Calu3 (cell line): ENCODE measurements at regions not wholly inside any gene's neighbourhood (a gene's known extent, or its start where the extent isn't known, plus 50 kb on each side); places are given as distances from the start of the nearest gene placed in this dataset.

Source experiments
- BruUV-seq: library from RNA; stranded (reverse); fragments of 400-500 nt; replicated peaks from 2 replicates; lab custom pipeline; 2021; lab: Mats Ljungman, UMichigan
- CTCF ChIA-PET: fragments of 300-600 bp; sonication (Branson Sonifier 250); formaldehyde crosslinking; loops from one replicate; lab custom pipeline; 2022; ENCODE audit warnings: antibody characterized with exemption; lab: Charles Lee
- DNase-seq: peaks from one replicate; pipeline ENCODE4 v3.0.0; 2022
- H3K27ac Mint-ChIP-seq: one replicate; pipeline ENCODE4 v1.8.0; 2022; ENCODE audit warnings: mixed read lengths; ENCODE audit not compliant: unreplicated experiment
- H3K27me3 Mint-ChIP-seq: one replicate; pipeline ENCODE4 v1.8.0; 2022; ENCODE audit warnings: mixed read lengths; ENCODE audit not compliant: unreplicated experiment
- H3K36me3 Mint-ChIP-seq: one replicate; pipeline ENCODE4 v1.8.0; 2022; ENCODE audit warnings: mild to moderate bottlenecking, moderate library complexity, mixed read lengths; ENCODE audit not compliant: insufficient read depth, unreplicated experiment
- H3K4me1 Mint-ChIP-seq: one replicate; pipeline ENCODE4 v1.8.0; 2022; ENCODE audit warnings: mild to moderate bottlenecking, low read depth, mixed read lengths; ENCODE audit not compliant: unreplicated experiment
- H3K4me3 Mint-ChIP-seq: one replicate; pipeline ENCODE4 v1.8.0; 2022; ENCODE audit warnings: mild to moderate bottlenecking, low read depth, moderate library complexity, mixed read lengths; ENCODE audit not compliant: unreplicated experiment
- H3K9me3 Mint-ChIP-seq: one replicate; pipeline ENCODE4 v1.8.0; 2022; ENCODE audit warnings: low read depth, mixed read lengths; ENCODE audit not compliant: unreplicated experiment
- CTCF ChIP-seq: fragments of 200-600 bp; IDR thresholded peaks from one replicate; pipeline ENCODE4 v1.8.0; 2022; ENCODE audit warnings: antibody characterized with exemption; ENCODE audit not compliant: unreplicated experiment
- intact Hi-C: fragments of 100-400 bp; cut with micrococcal nuclease; formaldehyde crosslinking; loops from one replicate; pipeline ENCODE4 v1.10.0; 2022; ENCODE audit not compliant: unreplicated experiment

GRCh38 chr3:119091936-119092677 is 53.9 kb upstream of the TEX55 start:
- H3K9me3 Mint-ChIP-seq, result no peaks in the 10 kb centered on the region
- H3K27ac Mint-ChIP-seq, result no peak overlapping the region
- no peaks in the 10 kb centered on the region for H3K27me3 Mint-ChIP-seq
- CTCF ChIA-PET, result interaction anchor here (0.8 to 1.0 kb wide), 2 partner anchors 54 to 210 kb away, joined by 3 read pairs; no protein-coding TSS in a partner anchor
- TF ChIP-seq CTCF, result no peak
- no peak for DNase-seq
- no TSS peak for BruUV-seq
- H3K4me3 Mint-ChIP-seq, result no peak overlapping the region
- H3K4me1 Mint-ChIP-seq, result no peaks in the 10 kb centered on the region
- intact Hi-C loops, result no loop called here
- H3K36me3 Mint-ChIP-seq, result no peaks in the 10 kb centered on the region

GRCh38 chr3:119087799-119088198 is 53.2 kb upstream of the IGSF11 start:
- Mint-ChIP-seq H3K9me3 (no peaks in the 10 kb centered on the region), H3K27ac (no peak overlapping the region), H3K36me3 (no peaks in the 10 kb centered on the region), H3K4me3 (no peak overlapping the region), H3K27me3 (no peaks in the 10 kb centered on the region), H3K4me1 (peaks cover 26% of the 10 kb centered on the region)
- TF ChIP-seq CTCF, result no peak
- BruUV-seq, result no TSS peak
- no peak for DNase-seq
- intact Hi-C loops, result loop anchor here (5.0 kb wide), 1 partner anchor 50 kb away; no protein-coding TSS in a partner anchor
- CTCF ChIA-PET, result interaction anchor here (0.6 kb wide), 1 partner anchor 406 kb away, joined by 3 read pairs; no protein-coding TSS in a partner anchor

GRCh38 chr3:119085070-119085439 is 50.4 kb upstream of the IGSF11 start:
- no TSS peak for BruUV-seq
- no peaks in the 10 kb centered on the region for H3K36me3 Mint-ChIP-seq
- H3K4me1 Mint-ChIP-seq, result peaks cover 26% of the 10 kb centered on the region
- intact Hi-C loops, result loop anchor here (5.0 kb wide), 1 partner anchor 48 kb away; no protein-coding TSS in a partner anchor
- no peak for DNase-seq
- TF ChIP-seq CTCF, result no peak
- H3K4me3 Mint-ChIP-seq, result no peak overlapping the region
- no peak overlapping the region for H3K27ac Mint-ChIP-seq
- no peaks in the 10 kb centered on the region for H3K27me3 Mint-ChIP-seq
- CTCF ChIA-PET, result interaction anchor here (1.1 to 1.6 kb wide), 4 partner anchors 50 to 203 kb away, joined by 3 to 8 read pairs (median 6); partner anchors contain the start of genes B4GALT4 and IGSF11
- H3K9me3 Mint-ChIP-seq, result no peaks in the 10 kb centered on the region

- no peaks in the 10 kb centered on the region for H3K9me3 Mint-ChIP-seq
- no peak for TF ChIP-seq CTCF
- no peak overlapping the region for H3K27ac Mint-ChIP-seq
- H3K36me3 Mint-ChIP-seq, result no peaks in the 10 kb centered on the region
- intact Hi-C loops, result loop anchor here (5.0 kb wide), 1 partner anchor 47 kb away; no protein-coding TSS in a partner anchor
- H3K27me3 Mint-ChIP-seq, result no peaks in the 10 kb centered on the region
- H3K4me3 Mint-ChIP-seq, result no peak overlapping the region
- H3K4me1 Mint-ChIP-seq, result peaks cover 26% of the 10 kb centered on the region
- DNase-seq, result peak; percentile 74
- CTCF ChIA-PET, result interaction anchor here (1.1 to 1.6 kb wide), 4 partner anchors 50 to 202 kb away, joined by 3 to 8 read pairs (median 6); partner anchors contain the start of genes B4GALT4 and IGSF11
- BruUV-seq, result no TSS peak
These were observed 49.9 kb upstream of the IGSF11 start for GRCh38 chr3:119084371-119085069.
